ENCODE measurements at regions not wholly inside any gene's neighbourhood (a gene's known extent, or its start where the extent isn't known, plus 50 kb on each side); places are given as distances from the start of the nearest gene placed in this dataset.

GRCh38 chr14:85420278-85420677 is 109.7 kb upstream of the FLRT2 start:
- DNase-seq, result no peak

- no peak for DNase-seq
Observed at GRCh38 chr14:85420707-85421106, 109.2 kb upstream of the FLRT2 start.

GRCh38 chr14:85421186-85421877 is 108.6 kb upstream of the FLRT2 start:
- DNase-seq, result no peak

- no peak for DNase-seq
Observed at GRCh38 chr14:85423889-85424288, 106.1 kb upstream of the FLRT2 start.

GRCh38 chr14:85425507-85425906 is 104.4 kb upstream of the FLRT2 start:
- no peak for DNase-seq

DNA sequence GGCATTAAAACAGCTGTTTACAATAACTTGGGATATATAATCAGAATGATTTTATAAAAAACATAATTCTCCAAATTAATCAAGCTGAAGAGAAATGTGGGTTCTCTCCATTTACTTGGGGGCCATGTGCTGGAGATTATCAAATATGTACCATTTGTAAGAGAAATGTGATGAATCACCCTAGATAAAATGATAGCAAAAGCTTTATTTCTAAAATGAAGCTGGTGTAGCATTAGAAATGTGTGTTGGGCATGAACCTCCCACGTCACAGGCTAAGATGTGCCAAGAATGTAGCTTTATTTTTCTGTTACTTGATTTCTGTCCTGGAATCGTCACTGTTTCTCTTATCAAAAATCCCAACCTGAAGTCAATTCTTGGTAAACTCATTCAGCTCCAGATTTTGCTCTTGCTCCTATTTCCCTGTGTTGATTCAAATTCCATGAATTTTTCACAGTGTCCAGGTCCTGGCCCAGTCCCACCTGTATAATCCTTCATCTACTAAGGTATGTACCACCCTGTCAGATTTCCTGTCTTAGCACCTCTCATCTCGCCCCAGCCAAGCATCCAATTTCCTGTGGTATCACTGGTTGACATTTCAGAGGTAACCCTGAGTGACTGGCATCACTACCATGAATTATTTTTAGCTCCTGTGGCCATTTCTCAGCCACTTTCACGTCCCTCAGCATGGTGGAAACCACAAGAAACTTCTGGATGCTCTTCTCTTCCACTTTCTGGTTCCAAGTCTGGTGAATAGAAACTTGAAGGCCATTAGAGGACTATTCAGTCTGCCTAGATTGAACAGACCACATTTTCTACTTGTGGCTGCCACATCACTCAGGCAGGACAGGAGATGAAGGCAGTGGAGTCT is 103.6 kb upstream of the FLRT2 start:
- no peak for DNase-seq

- no peak for DNase-seq
Observed at GRCh38 chr14:85428926-85429325, 101.0 kb upstream of the FLRT2 start.

DNA sequence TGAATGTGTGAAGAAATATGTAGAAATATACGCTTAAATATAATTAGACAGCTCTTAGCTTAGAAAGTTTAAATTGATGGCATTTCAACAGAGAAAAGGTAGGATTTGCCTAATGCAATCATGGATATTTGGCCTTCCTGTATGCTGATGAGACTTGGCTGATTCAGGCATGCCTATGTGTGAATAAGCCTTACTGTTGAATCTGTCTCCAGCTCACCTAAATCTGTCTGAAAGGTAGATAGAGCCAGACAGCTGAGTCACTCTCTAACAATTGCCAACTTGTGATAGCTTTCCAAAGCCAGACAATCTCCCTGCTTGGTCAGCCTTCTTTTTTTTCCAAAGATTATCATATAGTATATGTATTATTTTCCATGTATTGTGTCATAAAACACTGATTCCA is 92.8 kb upstream of the FLRT2 start:
- no peak for DNase-seq

- DNase-seq, result no peak
Observed at GRCh38 chr14:85438001-85438400, 91.9 kb upstream of the FLRT2 start.

- DNase-seq, result no peak
Observed at GRCh38 chr14:85438481-85438942, 91.4 kb upstream of the FLRT2 start.

- no peak for DNase-seq
Observed at GRCh38 chr14:85439696-85440328, 90.1 kb upstream of the FLRT2 start.

DNA sequence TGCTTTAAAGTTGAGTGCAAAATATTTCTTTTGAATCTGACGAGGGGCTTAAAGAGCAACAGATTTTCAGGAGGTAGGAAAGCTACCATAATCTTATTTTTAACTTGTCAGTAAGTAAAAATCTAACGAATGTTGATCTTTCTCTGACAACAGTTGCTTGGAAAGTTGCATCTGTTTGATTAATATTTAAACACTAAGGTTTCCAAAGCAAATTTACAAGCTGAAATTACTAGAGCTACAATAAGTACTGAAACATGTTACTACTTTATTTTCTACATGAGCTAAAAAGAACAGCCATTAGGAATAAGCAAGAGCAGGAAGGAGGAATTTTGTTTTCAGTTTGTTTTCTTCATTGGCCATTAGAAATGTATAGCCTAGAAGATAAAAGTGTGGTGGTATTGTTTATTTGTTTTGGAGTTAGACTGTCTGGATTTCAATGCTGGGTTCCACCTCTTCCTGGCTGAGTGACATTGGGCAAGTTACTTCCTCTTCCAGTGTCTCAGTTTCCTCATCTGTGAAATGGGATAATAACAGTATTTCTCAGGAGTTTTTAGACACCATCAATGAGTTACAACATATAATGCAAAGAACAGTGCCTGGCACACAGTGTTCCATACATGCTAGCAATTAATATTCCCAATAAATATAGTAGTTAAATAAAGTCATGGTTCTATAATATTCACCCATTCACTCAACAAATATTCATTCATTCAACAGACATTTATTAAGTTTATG is 87.9 kb upstream of the FLRT2 start:
- DNase-seq, result no peak

DNA sequence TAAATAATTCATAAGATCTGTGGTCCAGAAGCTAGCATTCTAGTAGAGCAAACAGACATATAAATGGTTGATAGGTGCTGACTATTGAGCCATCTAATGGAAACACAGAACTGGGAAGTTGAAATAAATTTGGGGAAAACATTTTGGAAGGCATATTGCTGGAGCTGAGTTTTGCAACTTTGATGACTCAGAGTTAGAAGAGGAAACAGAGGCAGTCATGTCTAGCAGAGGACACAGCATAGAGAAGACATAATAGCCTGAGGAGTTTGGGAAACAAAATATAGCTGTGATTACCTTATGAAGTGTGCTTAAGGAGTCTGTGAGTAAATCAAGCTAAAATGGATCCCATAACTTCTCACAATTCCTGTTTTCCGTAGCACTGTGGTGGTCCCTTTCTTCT is 86.9 kb upstream of the FLRT2 start:
- no peak for DNase-seq

DNA sequence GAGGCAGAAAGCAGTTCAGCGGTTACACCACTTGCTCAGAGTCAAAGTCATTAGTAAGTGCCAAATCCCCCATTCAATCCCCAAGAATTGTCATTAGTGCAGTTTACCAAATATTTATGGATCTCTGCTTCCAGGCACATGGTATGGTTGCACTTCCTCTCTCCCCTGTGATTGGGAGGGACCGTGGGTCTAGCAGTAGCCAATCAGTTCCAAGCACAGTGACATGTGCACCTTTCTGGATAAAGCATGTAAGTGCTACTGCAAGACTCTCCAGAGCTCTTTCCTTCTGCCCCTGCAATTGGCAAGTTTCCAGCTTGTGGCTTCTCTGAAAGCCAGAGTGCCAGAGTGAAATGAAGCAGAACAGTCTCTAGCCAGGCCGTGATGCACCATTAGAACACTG is 85.3 kb upstream of the FLRT2 start:
- DNase-seq, result no peak

DNA sequence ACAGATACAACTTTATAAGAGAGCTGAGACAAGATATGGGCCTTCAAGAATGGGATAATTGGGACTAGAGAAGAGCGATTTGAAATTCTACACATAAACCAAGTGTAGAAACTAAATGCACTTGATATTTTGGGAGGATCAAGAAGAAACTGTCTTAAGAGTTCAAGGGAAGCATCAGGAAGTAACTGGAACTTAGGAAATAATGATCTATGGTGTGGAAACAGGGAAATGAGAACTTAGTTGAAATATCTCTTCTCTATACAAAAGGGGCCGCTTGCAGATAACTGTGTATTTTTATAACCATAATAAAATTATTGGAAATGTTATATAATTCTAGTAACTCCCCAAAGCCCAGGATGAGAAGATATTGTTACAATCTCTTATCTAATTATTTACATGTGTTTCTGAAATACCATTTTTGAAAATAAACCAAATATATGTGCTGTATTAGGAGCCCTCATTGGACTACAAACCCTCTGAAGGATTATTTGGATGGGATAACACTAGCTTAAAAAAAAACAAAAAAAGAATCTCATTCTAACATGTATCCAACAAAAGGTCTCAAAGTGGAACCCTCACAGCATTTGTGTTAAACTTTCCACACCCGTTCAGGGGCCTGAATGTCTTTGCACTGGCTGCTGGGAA is 84.7 kb upstream of the FLRT2 start:
- no peak for DNase-seq

- DNase-seq, result no peak
Observed at GRCh38 chr14:85447883-85448282, 82.1 kb upstream of the FLRT2 start.

- DNase-seq, result no peak
Observed at GRCh38 chr14:85451421-85451820, 78.5 kb upstream of the FLRT2 start.

- no peak for DNase-seq
Observed at GRCh38 chr14:85453401-85454225, 76.3 kb upstream of the FLRT2 start.

GRCh38 chr14:85454226-85454813 is 75.6 kb upstream of the FLRT2 start:
- no peak for DNase-seq

DNA sequence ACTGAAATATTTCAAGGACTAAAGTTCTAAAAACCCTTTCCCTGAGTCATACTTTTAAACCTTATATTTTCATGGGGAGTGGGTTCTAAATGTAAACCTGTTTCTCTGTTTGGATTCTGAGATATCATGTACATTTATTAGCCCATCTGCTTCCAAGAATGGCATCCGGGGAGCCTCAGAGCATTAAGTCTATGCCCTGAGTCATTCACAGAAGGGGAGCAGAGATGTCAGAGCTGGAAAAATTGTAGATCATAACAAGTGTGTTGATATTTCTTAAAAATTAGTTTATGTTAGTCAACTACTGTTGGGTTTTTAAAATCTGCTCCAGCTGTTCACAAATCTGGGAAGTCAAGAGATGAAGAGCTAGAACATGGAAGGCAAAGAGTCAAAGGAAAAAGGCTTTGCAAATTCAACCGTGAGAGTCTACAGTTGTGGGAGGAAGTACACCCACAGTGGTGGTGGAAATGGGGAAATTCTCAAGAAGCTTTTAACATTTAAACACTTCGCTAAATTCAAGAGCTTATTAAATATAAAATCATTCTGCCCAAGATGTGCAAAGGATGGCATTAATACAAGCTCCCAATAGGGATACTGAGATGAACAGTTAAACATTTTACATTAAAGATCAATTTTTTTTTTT is 70.5 kb upstream of the FLRT2 start:
- no peak for DNase-seq
